NCI-H510A treated with DMSO at 0.1 percent for 48 hours (cell line): ENCODE measurements at regions not wholly inside any gene's neighbourhood (a gene's known extent, or its start where the extent isn't known, plus 50 kb on each side); places are given as distances from the start of the nearest gene placed in this dataset.

Experiments used
- DNase-seq: peaks from one replicate; lab custom pipeline; 2025; lab: John Stamatoyannopoulos, UW

GRCh38 chr18:24561369-24561965 lies 101.0 kb downstream of the HRH4 start:
- no peak for DNase-seq

- peak; percentile 11 for DNase-seq
Observed at GRCh38 chr18:24567199-24567598, 106.8 kb downstream of the HRH4 start.

GRCh38 chr18:24570716-24571115 lies 110.3 kb downstream of the HRH4 start:
- DNase-seq: no peak

- no peak for DNase-seq
Observed at GRCh38 chr18:24582771-24583170, 122.3 kb downstream of the HRH4 start.

- no peak for DNase-seq
Observed at GRCh38 chr18:24584205-24584604, 123.8 kb downstream of the HRH4 start.

GRCh38 chr18:24584813-24585212 lies 124.4 kb downstream of the HRH4 start:
- no peak for DNase-seq

- DNase-seq: no peak
Observed at GRCh38 chr18:24585996-24586566, 125.6 kb downstream of the HRH4 start.

GRCh38 chr18:24586662-24587360 lies 126.4 kb downstream of the HRH4 start:
- no peak for DNase-seq

GRCh38 chr18:24588440-24588839 lies 128.0 kb downstream of the HRH4 start:
- no peak for DNase-seq

GRCh38 chr18:24590946-24591345 lies 130.5 kb downstream of the HRH4 start:
- no peak for DNase-seq

- DNase-seq: no peak
Observed at GRCh38 chr18:24593401-24593800, 133.0 kb downstream of the HRH4 start.

- DNase-seq: no peak
Observed at GRCh38 chr18:24593886-24594285, 133.4 kb downstream of the HRH4 start.

GRCh38 chr18:24595561-24596031 lies 135.2 kb downstream of the HRH4 start:
- DNase-seq: no peak

GRCh38 chr18:24600076-24600654 lies 139.7 kb downstream of the HRH4 start:
- peak; percentile 41 for DNase-seq

- DNase-seq: no peak
Observed at GRCh38 chr18:24601585-24601984, 141.1 kb downstream of the HRH4 start.

- no peak for DNase-seq
Observed at GRCh38 chr18:24602201-24602600, 141.8 kb downstream of the HRH4 start.

GRCh38 chr18:24603151-24603550 lies 142.7 kb downstream of the HRH4 start:
- DNase-seq: no peak

- DNase-seq: no peak
Observed at GRCh38 chr18:24605444-24605843, 145.0 kb downstream of the HRH4 start.

- DNase-seq: no peak
Observed at GRCh38 chr18:24609254-24609653, 148.8 kb downstream of the HRH4 start.

GRCh38 chr18:24611075-24611474 lies 150.6 kb downstream of the HRH4 start:
- DNase-seq: no peak

- no peak for DNase-seq
Observed at GRCh38 chr18:24613896-24614640, 153.6 kb downstream of the HRH4 start.

- DNase-seq: peak; percentile 19
Observed at GRCh38 chr18:24616653-24617052, 156.2 kb downstream of the HRH4 start.
